ENCODE measurements at regions not wholly inside any gene's neighbourhood (a gene's known extent, or its start where the extent isn't known, plus 50 kb on each side); places are given as distances from the start of the nearest gene placed in this dataset.
"Not testable (repeated sequence)": the region's sequence is repeated elsewhere in the genome, so short reads cannot be mapped to it uniquely, and the experiment has no call there.

DNA sequence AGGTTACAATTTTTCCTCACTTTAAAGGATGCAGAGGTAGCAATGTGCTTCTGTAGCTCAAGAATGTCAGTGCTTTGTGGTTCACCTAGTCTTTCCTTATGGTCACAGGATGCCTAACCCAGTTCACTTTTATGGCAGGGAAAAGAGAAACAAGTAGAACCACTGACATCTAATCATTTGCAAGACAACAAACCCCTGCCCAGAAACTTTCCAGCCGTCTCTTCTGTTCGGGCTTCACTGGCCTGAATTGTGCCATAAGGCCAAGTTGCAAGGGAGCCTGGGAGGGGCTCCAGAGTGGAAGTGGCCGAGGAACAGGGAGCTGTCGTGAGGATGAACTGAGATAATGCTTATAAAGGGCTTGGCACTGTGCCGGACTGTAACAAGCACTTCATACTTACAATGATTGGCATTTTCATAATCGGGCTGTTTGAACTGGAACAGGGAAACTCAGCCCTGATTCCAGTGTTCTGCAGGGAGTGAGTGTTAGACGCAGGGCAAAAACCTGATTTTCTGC, 212.6 kb downstream of the BCAS1 start:
- no peak for DNase-seq (ENCODE audit: low read depth in 2 of 3, low spot score in 2 of 3)

DNA sequence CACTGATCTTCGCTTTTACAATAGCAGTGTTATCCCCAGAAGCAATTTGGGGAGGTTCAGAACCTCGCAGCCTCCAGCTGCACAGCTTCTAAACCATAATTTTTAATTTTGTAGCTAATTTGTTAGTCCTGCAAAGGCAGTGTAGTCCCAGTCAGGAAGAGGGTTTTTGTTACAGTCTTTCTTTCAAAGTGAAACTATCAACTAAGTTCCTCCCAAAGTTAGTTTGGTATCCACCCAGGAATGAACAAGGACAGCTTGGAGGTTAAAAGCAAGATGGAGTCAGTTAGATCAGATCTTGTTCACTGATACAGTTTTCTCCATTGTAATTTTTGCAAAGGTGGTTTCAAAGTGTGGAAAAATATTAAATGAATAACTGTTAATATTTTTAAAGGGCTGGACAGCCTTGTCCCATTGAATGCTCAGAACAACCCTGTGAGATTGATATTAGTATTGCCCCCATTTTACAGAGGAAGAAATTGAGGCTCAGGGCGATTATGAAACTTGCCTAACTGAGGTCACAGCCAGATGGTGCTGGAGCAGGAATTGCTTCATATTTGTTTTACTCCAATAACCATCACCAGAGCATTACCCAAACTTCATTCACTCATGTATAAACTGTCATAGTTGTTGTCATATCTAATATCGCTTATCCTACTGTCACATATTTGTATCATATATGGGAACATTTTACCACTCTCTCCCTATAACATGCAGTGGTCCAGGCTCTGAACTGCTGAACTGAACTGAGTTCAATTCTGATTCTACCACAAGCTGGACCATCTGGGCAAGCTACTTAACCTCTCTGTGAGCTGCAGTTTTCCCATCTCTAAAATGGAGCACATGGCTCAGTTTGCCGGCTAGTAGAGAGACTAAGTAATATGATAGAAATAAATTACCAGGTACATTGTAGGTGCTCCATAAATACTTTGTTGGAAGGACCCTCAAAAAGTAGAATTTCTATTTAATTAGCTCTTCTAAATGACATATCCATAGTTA, 213.8 kb downstream of the BCAS1 start:
- DNase-seq (ENCODE audit: low read depth in 2 of 3, low spot score in 2 of 3) = no peak

DNA sequence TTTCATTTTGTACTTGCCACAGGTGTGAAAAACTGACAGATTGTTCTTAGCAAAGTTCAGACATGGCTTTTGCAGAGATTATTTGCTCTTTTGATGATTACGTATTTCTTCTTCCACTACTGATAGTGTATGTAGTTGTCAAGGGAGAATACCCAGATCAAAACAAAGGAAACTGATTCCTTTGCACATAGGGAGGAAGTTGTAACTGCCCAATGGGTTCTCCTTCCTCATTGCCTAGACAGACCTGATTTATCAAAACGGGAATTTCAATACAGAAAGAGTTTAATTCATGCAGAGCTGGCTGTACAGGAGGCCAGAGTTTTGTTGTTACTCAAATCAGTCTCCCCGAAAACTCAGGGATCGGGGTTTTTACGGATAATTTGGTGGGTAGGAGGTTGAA, 214.7 kb downstream of the BCAS1 start:
- DNase-seq (ENCODE audit: low read depth in 2 of 3, low spot score in 2 of 3) = no peak

DNA sequence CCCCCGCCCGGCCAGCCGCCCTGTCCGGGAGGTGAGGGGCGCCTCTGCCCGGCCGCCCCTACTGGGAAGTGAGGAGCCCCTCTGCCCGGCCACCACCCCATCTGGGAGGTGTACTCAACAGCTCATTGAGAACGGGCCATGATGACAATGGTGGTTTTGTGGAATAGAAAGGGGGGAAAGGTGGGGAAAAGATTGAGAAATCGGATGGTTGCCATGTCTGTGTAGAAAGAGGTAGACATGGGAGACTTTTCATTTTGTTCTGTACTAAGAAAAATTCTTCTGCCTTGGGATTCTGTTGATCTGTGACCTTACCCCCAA, 215.8 kb downstream of the BCAS1 start:
- DNase-seq (ENCODE audit: low read depth in 2 of 3, low spot score in 2 of 3) = not testable (repeated sequence)

DNA sequence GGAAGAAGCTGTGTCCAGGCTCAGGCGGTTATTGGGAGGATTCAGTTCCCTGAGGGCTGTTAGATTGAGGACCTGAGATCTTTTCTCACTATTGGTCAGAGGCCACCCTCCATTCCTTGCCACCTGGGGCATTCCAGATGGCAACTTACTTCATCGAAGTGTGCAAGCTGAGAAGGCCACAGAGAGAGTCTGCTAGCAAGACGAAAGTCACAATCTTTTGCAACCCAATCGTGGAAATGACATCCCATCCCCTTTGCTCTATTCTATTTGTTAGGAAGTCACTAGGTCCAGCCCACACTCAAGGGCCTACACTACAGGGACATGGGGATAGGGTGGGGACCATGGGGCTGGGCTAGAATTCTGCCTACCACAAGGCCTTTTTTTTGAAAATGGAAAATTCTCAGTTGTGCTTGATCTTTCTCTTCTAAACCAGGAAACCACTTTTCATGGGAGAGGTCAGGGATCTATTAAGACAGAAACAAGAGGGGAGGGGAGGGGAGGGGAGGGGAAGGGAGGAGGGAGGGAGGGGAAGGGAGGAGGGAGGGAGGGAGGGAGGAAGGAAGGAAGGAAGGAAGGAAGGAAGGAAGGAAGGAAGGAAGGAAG, 217.2 kb downstream of the BCAS1 start:
- no peak for DNase-seq (ENCODE audit: low read depth in 2 of 3, low spot score in 2 of 3)

DNA sequence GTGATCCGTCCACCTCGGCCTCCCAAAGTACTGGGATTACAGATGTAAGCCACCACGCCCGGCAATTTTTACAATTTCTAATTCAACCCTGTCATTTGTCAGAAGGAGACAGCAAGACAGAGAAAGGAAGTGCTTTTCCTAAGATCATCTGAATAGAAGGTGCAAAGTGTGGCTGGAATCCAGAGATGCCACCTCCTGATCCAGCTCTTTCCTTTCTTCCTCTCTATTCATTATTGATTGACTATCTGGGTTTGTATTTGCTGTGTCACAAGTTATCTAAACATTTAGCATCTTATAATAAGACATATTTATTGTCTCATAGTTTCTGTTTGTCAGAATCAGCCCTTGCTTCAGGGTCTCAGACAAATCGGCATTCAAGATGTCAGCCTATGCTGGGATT, 217.7 kb downstream of the BCAS1 start:
- no peak for DNase-seq (ENCODE audit: low read depth in 2 of 3, low spot score in 2 of 3)

DNA sequence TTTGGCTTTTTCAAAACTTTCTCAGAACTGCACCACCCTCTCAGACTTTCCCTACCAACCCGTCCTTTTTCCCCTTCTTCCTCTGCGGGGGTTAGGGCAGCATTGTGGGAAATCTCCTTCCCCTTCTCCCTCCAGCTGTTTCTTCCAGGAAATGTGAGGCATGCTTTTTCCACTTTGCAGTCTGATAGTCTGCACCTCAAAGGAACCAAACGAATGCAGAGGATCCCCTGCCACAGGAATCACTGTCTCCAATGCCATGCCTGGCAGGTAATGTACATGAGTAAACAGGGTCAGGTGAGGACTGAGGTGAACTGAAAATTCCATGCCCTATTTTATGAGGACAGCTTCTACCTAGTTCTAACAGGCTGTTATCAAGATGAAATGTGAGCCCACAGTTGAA, 218.4 kb downstream of the BCAS1 start:
- no peak for DNase-seq (ENCODE audit: low read depth in 2 of 3, low spot score in 2 of 3)

DNA sequence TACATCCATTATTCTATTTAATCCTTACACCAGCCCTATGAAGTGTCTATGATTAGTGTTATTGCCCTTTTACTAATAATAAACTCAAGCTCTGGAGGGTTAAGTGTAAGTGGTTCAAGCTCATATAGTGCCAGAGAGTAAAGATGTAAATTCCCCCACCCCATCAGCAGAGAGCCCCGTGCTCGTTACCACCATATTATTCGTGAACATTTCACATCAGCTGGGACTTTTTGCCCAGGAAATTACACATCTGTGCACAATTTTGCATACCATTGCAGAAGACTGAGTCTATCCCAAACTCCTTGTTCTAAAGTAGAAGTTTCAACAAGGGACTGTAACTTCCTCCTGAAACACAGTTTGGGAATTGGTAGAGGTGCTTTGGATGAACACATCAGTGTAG, 220.1 kb downstream of the BCAS1 start:
- no peak for DNase-seq (ENCODE audit: low read depth in 2 of 3, low spot score in 2 of 3)

DNA sequence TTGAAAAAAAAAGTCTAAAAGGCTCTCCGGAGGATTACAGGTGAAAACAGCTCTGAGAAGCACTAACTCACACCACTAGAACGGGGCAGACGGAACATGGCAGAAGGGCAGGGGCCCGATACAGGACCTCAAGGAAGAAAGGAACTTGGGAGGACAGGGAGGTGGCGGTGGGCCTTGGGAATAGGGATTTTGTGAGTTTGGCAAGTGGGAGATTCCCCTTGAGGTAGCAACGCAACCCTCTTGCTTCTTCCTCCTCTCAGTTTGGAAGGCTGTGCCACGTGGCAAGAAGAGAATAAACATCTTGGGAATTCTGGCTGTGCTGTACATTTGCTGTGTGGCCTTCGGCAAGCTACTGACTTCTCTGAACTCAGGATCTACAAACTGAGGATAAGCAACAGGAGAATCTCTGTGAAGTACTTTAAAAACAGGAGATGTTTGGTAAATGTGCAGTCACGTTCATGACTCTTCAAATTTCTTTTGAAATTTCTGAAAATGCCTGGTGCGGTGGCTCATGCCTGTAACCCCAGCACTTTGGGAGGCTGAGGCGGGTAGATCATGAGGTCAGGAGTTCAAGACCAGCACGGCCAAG, 220.8 kb downstream of the BCAS1 start:
- no peak for DNase-seq (ENCODE audit: low read depth in 2 of 3, low spot score in 2 of 3)

DNA sequence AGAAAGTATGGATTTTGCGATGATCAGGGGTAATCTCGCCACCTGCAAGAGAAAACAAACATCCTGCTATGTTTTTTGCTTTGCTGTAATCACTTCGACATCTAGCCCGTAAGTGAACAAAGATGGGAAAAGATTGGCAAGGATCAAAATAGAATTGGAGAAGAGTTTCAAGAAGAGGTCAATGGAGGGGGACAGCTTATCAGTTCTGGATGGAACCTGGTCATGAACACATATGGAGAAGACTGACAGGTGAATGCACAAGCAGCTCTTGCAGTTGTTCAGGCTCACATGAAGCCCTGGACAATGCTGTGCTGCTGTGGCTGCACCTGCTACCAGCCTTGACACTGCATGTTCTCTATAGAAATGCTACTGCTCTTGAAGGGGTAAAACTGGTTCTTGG, 222.1 kb downstream of the BCAS1 start:
- no peak for DNase-seq (ENCODE audit: low read depth in 2 of 3, low spot score in 2 of 3)

DNA sequence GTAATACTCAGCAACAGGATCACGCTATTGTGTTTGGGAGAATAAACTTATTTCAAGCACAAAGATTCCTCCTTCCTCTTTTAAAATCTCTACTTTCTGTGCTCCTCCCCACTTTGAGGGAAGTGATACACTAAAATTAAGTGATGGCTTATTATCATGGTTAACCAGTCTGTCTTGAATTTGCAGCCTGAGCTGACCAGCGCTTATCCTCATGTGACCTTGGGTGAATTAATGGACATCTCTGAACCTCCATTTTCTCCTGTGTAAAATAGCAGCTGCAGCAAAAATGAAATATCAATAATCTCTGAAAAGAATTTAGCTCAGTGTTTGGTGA, 222.6 kb downstream of the BCAS1 start:
- DNase-seq (ENCODE audit: low read depth in 2 of 3, low spot score in 2 of 3) = no peak

DNA sequence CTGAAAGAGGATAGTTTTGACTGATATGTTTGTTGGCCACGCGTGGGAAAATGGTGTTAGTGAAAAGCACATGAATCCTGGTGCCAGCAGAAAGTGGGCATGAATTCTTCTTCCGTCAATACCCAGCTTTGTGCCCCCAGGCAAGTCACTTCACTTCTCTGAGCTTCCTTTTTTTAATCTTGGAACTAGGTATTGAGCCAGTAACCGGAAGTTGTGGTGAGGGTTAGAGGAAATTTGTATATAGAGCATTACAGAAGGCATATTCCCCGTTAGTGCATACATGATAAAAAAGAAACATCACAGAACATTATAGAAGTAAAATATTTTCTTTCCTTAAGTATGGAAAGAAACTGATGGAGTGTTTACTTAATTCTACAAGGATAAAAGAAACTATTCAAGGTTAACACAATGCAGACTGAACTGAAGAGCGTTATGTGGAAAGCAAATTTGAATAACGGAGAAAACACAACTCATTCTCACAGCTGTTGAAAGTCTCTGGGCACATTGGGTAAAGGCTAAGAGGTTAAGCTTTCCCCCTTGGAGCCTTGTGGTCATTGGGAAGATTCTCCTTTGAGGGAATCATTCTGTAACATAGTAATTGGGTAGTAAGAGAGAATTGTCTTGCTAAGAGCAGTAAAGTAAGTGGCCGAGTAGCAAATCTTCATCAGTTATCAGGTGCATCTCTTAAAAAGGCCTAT, 223.1 kb downstream of the BCAS1 start:
- no peak for DNase-seq (ENCODE audit: low read depth in 2 of 3, low spot score in 2 of 3)

DNA sequence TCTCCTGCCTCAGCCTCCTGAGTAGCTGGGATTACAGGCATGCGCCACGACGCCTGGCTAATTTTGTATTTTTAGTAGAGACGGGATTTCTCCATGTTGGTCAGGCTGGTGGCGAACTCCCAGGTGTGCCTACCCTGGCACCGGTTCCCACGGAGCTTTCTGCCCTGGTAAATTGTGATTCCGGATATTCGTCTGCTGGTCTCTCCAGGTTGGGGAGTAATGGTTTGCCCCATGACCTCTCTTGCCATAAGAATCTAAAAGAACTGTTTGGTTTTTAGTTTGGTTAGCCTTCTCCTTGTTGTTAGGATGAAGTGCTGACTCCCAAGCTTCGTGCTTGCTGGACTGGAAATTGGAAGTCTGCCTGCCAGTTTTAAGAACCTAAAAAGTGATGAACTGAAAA, 223.8 kb downstream of the BCAS1 start:
- no peak for DNase-seq (ENCODE audit: low read depth in 2 of 3, low spot score in 2 of 3)

DNA sequence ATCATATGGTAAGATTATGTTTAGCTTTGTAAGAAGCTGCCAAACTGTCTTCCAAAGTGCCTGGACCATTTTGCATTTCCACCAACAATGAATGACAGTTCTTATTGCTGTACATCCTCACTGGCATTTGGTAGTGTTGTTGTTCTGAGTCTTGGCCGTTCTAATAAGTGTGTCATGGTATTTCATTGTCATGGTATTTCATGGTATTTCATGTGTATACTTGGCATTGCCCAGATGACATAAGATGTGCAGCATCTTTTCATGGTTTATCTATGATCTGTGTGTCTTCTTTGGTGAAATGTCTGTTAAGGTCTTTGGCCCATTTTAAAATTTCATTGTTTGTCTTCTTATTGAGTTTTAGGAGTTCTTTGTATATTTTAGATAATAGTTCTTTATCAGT, 224.4 kb downstream of the BCAS1 start:
- no peak for DNase-seq (ENCODE audit: low read depth in 2 of 3, low spot score in 2 of 3)

DNA sequence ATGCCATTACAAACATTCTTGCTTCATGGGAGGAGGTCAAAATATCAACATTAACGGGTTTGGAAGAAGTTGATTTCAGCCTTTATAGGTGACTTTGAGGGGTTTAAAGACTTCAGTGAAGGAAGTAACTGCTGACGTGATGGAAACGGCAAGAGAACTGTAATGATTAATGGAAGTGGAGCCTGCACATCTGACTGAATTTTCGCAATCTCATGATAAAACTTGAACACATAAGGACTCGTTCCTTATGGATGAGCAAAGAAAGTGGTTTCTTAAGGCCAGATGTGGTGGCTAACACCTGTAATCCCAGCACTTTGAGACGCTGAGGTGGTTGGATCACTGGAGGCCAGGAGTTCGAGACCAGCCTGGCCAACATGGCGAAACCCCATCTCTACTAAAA, 226.1 kb downstream of the BCAS1 start:
- DNase-seq (ENCODE audit: low read depth in 2 of 3, low spot score in 2 of 3) = no peak

DNA sequence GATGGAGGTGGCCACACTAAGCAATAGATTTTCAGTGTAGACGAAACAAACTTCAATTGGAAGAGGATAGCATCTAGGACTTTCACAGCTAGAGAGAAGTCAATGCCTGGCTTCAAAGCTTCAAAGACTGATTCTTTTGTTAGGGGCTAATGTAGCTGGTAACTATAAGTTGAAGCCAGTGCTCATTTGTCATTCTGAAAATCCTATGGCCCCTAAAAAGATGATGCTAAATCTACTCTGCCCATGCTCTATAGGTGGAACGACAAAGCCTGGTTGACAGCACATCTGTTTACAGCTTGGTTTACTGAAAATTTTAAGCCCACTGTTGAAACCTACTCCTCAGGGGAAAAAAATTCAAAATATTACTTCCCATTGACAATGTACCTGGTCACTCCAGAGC, 226.7 kb downstream of the BCAS1 start:
- DNase-seq (ENCODE audit: low read depth in 2 of 3, low spot score in 2 of 3) = no peak

DNA sequence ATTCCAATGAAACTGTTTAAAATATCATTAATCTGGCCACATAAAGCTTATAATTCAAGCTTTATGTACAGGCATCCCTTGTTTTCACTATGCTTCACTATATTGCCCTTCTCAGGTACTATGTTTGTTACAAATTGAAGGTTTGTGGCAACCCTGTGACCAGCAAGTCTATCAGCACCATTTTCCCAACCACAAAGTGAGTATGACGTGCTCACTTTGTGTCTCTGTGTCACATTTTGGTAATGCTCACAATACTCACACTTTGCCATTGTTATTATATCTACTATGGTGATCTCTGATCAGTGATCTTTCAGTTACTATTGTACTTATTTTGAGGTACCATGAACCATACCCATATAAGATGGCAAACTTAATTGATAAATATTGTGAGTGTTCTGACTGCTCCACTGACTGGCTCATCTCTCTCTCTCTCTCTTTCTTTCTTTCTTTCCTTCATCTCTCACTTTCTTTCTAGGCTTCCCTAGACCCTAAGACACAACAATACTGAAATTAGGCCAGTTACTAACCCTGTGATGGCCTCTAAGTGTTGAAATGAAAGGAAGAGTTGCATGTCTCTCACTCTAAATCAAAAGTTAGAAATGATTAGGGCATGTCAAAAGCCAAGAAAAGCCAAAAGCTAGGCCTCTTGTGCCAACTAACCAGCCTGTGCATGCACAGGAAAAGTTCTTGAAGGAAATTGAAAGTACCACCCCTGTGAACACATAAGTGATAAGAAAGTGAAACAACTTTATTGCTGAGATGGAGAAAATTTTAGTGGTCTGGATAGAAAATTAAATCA, 227.9 kb downstream of the BCAS1 start:
- DNase-seq (ENCODE audit: low read depth in 2 of 3, low spot score in 2 of 3) = no peak

DNA sequence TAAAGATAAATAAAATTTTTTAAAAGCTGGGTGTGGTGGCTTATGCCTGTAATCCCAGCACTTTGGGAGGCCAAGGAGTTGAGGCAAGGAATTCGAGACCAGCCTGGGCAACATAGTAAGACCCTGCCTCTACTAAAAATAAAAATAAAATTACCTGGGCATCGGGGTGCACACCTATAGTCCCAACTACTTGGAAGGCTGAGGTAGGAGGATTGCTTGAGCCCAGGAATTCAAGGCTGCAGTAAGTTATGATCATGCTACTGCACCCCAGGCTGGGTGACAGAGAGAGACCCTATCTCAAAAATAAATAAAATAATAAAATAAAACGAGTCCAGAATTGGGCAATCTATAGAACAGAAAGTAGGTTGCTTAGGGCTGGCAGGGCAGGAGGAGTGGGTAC, 228.7 kb downstream of the BCAS1 start:
- DNase-seq (ENCODE audit: low read depth in 2 of 3, low spot score in 2 of 3) = no peak

DNA sequence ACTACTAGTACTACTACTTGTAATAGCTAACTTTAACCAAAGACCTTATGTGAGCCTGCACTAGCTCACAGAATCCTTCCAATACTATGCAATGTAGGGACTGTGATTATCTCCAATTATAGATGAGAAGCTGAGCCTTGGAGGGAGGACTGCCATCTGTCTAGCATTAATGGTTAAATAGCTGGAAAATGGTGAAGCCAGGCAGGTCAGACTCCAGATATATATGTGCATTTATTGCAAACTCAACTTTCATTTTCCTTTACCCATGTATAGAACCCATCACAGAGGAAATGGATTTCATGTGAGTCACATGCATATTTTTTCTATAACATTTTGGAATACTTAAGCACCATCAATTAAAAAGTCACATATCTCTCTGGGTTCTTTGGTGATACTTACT, 229.9 kb downstream of the BCAS1 start:
- DNase-seq (ENCODE audit: low read depth in 2 of 3, low spot score in 2 of 3) = no peak

DNA sequence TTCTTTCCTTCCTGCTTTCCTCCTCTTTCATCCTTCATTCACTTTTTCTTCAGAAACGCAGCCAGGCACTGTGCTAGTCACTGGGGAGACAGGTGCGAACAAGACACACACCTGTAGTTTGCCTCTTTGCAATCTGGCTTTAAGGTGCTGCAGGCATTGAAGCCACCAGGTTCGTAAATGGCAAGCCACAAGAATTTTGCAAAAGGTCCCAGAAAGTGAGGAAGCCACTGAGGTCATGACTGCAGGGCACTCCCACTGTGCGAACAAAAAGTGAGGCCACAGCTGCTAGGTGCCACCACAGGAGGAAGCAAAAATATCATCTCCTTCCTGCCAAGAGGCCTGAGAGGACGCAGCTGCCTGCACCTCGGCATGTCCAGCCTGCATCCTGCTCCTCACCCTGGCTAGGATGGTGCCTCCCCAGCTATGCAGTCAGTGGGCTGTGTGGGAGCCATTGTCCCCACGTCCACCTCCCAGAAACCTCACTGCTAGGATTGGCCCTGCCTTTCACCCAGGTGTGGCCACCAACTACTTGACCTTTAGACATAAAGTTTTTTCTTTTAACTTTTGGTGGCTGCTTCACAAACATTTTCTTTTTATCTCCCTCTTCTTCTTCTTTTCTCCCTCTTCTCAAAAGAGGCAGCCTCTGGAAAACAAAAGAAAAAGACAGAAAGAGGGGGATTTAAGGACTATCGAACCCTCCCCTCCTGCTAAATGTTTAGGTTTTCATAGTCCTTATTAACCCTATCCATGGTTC, 230.8 kb downstream of the BCAS1 start:
- peak; percentile 10 to 25 (median 18) for DNase-seq (ENCODE audit: low read depth in 2 of 3, low spot score in 2 of 3)

All from activated CD8-positive, alpha-beta memory T cell treated with anti-CD3 and anti-CD28 coated beads for 48 hours (primary cell).